ENCODE measurements at regions not wholly inside any gene's neighbourhood (a gene's known extent, or its start where the extent isn't known, plus 50 kb on each side); places are given as distances from the start of the nearest gene placed in this dataset.
A peak's percentile ranks its signal among the peaks of the same experiment; 100 is the strongest.

GRCh38 chr1:185400052-185400451 lies 83.0 kb upstream of the IVNS1ABP start:
- peaks cover 36% of the 10 kb centered on the region for H3K4me1 Mint-ChIP-seq (ENCODE audit: low read depth)
- no peaks in the 10 kb centered on the region for H3K36me3 Mint-ChIP-seq (ENCODE audit: low read depth)
- no peaks in the 10 kb centered on the region for H3K27me3 Mint-ChIP-seq (ENCODE audit: insufficient read depth)
- TF ChIP-seq, protein P1, sequence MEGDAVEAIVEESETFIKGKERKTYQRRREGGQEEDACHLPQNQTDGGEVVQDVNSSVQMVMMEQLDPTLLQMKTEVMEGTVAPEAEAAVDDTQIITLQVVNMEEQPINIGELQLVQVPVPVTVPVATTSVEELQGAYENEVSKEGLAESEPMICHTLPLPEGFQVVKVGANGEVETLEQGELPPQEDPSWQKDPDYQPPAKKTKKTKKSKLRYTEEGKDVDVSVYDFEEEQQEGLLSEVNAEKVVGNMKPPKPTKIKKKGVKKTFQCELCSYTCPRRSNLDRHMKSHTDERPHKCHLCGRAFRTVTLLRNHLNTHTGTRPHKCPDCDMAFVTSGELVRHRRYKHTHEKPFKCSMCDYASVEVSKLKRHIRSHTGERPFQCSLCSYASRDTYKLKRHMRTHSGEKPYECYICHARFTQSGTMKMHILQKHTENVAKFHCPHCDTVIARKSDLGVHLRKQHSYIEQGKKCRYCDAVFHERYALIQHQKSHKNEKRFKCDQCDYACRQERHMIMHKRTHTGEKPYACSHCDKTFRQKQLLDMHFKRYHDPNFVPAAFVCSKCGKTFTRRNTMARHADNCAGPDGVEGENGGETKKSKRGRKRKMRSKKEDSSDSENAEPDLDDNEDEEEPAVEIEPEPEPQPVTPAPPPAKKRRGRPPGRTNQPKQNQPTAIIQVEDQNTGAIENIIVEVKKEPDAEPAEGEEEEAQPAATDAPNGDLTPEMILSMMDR (IDR thresholded peaks at IDR 0.05): no peak
- no peak overlapping the region for H3K27ac Mint-ChIP-seq
- no peak overlapping the region for H3K4me3 Mint-ChIP-seq
- DNase-seq: peak; percentile 60
- no peaks in the 10 kb centered on the region for H3K9me3 Mint-ChIP-seq

- Mint-ChIP-seq H3K4me1 (ENCODE audit: low read depth) (peaks cover 26% of the 10 kb centered on the region), H3K27me3 (ENCODE audit: insufficient read depth) (no peaks in the 10 kb centered on the region), H3K36me3 (ENCODE audit: low read depth) (no peaks in the 10 kb centered on the region), H3K9me3 (no peaks in the 10 kb centered on the region), H3K4me3 (no peak overlapping the region), H3K27ac (no peak overlapping the region)
- DNase-seq: no peak
- TF ChIP-seq, protein P1 (IDR thresholded peaks at IDR 0.05): no peak
These were observed 81.6 kb upstream of the IVNS1ABP start for GRCh38 chr1:185398599-185398998.

GRCh38 chr1:185398022-185398421 lies 81.0 kb upstream of the IVNS1ABP start:
- TF ChIP-seq, protein P1 (IDR thresholded peaks at IDR 0.05): no peak
- no peak overlapping the region for H3K27ac Mint-ChIP-seq
- H3K4me3 Mint-ChIP-seq: no peak overlapping the region
- H3K9me3 Mint-ChIP-seq: no peaks in the 10 kb centered on the region
- H3K27me3 Mint-ChIP-seq (ENCODE audit: insufficient read depth): no peaks in the 10 kb centered on the region
- no peaks in the 10 kb centered on the region for H3K36me3 Mint-ChIP-seq (ENCODE audit: low read depth)
- peaks cover 21% of the 10 kb centered on the region for H3K4me1 Mint-ChIP-seq (ENCODE audit: low read depth)
- no peak for DNase-seq

- Mint-ChIP-seq H3K36me3 (ENCODE audit: low read depth) (no peaks in the 10 kb centered on the region), H3K9me3 (no peaks in the 10 kb centered on the region), H3K4me1 (ENCODE audit: low read depth) (peaks cover 19% of the 10 kb centered on the region), H3K27me3 (ENCODE audit: insufficient read depth) (no peaks in the 10 kb centered on the region), H3K4me3 (no peak overlapping the region), H3K27ac (no peak overlapping the region)
- no peak for DNase-seq
- TF ChIP-seq, protein P1 (IDR thresholded peaks at IDR 0.05): no peak
These were observed 80.1 kb upstream of the IVNS1ABP start for GRCh38 chr1:185397183-185397582.

- no peak for DNase-seq
- Mint-ChIP-seq H3K4me1 (ENCODE audit: low read depth) (peaks cover 16% of the 10 kb centered on the region), H3K27ac (no peak overlapping the region), H3K4me3 (no peak overlapping the region), H3K36me3 (ENCODE audit: low read depth) (no peaks in the 10 kb centered on the region), H3K27me3 (ENCODE audit: insufficient read depth) (peaks cover 2% of the 10 kb centered on the region; the same call in 1 of the 2 replicates), H3K9me3 (no peaks in the 10 kb centered on the region)
- TF ChIP-seq, protein P1 (IDR thresholded peaks at IDR 0.05): no peak
These were observed 79.1 kb upstream of the IVNS1ABP start for GRCh38 chr1:185396126-185396525.

- TF ChIP-seq, protein P1 (IDR thresholded peaks at IDR 0.05): no peak
- DNase-seq: no peak
- Mint-ChIP-seq H3K4me1 (ENCODE audit: low read depth) (no peaks in the 10 kb centered on the region; the same call in 1 of the 2 replicates), H3K36me3 (ENCODE audit: low read depth) (no peaks in the 10 kb centered on the region), H3K27ac (no peak overlapping the region), H3K4me3 (no peak overlapping the region), H3K9me3 (no peaks in the 10 kb centered on the region), H3K27me3 (ENCODE audit: insufficient read depth) (peaks cover 2% of the 10 kb centered on the region; the same call in 1 of the 2 replicates)
These were observed 76.8 kb upstream of the IVNS1ABP start for GRCh38 chr1:185393815-185394214.

Measured in HFFc6 (cell line).